GM23338 (cell line): ENCODE measurements at regions not wholly inside any gene's neighbourhood (a gene's known extent, or its start where the extent isn't known, plus 50 kb on each side); places are given as distances from the start of the nearest gene placed in this dataset.
A peak's percentile ranks its signal among the peaks of the same experiment; 100 is the strongest.

Source experiments
- ATAC-seq: fragments of 200-7000 bp; cut with Tn5 transposase; 3 replicates; pipeline ENCODE4 v1.9.1; 2020
- DNase-seq: peaks from one replicate; pipeline ENCODE4 v3.0.0-alpha.2; 2015; ENCODE audit warnings: low spot score
- H2AFZ ChIP-seq: fragments of 200-600 bp; sonication (generic); 2 replicates; pipeline ENCODE4 v1.8.0; 2016; ENCODE audit warnings: antibody characterized with exemption, mild to moderate bottlenecking, moderate library complexity
- H3F3A ChIP-seq: fragments of 200-600 bp; sonication (generic); replicated peaks from 2 replicates; pipeline ENCODE4 v1.8.0; 2017; ENCODE audit warnings: antibody characterized with exemption, mixed run types, low read depth
- H3K27ac ChIP-seq: fragments of 200-600 bp; sonication (generic); 2 replicates; pipeline ENCODE4 v1.6.1; 2016; ENCODE audit warnings: low read depth
- H3K27me3 ChIP-seq: fragments of 200-600 bp; sonication (generic); 2 replicates; pipeline ENCODE4 v1.8.0; 2016; ENCODE audit warnings: mild to moderate bottlenecking, mixed run types, moderate library complexity; ENCODE audit not compliant: insufficient read depth
- H3K36me3 ChIP-seq: fragments of 200-600 bp; sonication (generic); 2 replicates; pipeline ENCODE4 v1.8.0; 2016; ENCODE audit warnings: mild to moderate bottlenecking; ENCODE audit not compliant: insufficient read depth
- H3K4me1 ChIP-seq: fragments of 200-600 bp; sonication (generic); 2 replicates; pipeline ENCODE4 v1.8.0; 2016; ENCODE audit warnings: mild to moderate bottlenecking, moderate library complexity; ENCODE audit not compliant: insufficient read depth
- H3K4me2 ChIP-seq: fragments of 200-600 bp; sonication (generic); 2 replicates; pipeline ENCODE4 v1.7.1; 2017; ENCODE audit warnings: mixed run types
- H3K4me3 ChIP-seq: fragments of 200-600 bp; sonication (generic); 2 replicates; pipeline ENCODE4 v1.6.1; 2016; ENCODE audit warnings: mixed run types
- H3K79me2 ChIP-seq: fragments of 200-600 bp; sonication (generic); replicated peaks from 2 replicates; pipeline ENCODE4 v1.8.0; 2017; ENCODE audit warnings: mild to moderate bottlenecking; ENCODE audit not compliant: insufficient read depth
- H3K9me2 ChIP-seq: fragments of 200-600 bp; sonication (generic); 2 replicates; pipeline ENCODE4 v1.8.0; 2017; ENCODE audit not compliant: insufficient read depth
- H4K20me1 ChIP-seq: fragments of 200-600 bp; sonication (generic); replicated peaks from 2 replicates; pipeline ENCODE4 v1.8.0; 2017; ENCODE audit warnings: mild to moderate bottlenecking; ENCODE audit not compliant: insufficient read depth
- H3K27ac Mint-ChIP-seq: 2 replicates; pipeline ENCODE4 v1.8.0; 2020; ENCODE audit warnings: inconsistent platforms, mild to moderate bottlenecking, moderate library complexity, mixed read lengths
- H3K27me3 Mint-ChIP-seq: 3 replicates; pipeline ENCODE4 v1.8.0; 2022; ENCODE audit warnings: low read depth, mild to moderate bottlenecking, moderate library complexity, mixed read lengths, inconsistent platforms; ENCODE audit not compliant: insufficient read depth, poor library complexity
- H3K36me3 Mint-ChIP-seq: 3 replicates; pipeline ENCODE4 v1.8.0; 2021; ENCODE audit warnings: low read depth, mild to moderate bottlenecking, inconsistent platforms, moderate library complexity, mixed read lengths
- H3K4me1 Mint-ChIP-seq: 3 replicates; pipeline ENCODE4 v1.8.0; 2020; ENCODE audit warnings: mild to moderate bottlenecking, inconsistent platforms, mixed read lengths
- H3K4me3 Mint-ChIP-seq: 3 replicates; pipeline ENCODE4 v1.8.0; 2021; ENCODE audit warnings: moderate library complexity, mild to moderate bottlenecking, inconsistent platforms, mixed read lengths
- H3K9me3 Mint-ChIP-seq: 3 replicates; pipeline ENCODE4 v1.8.0; 2020; ENCODE audit warnings: moderate library complexity, mild to moderate bottlenecking, inconsistent platforms, mixed read lengths
- EZH2 ChIP-seq: fragments of 200-600 bp; sonication (generic); IDR thresholded peaks from one replicate; pipeline ENCODE4 v1.8.0; 2017; ENCODE audit warnings: antibody characterized with exemption, mild to moderate bottlenecking, low read depth; ENCODE audit not compliant: unreplicated experiment
- EZH2phosphoT487 ChIP-seq: fragments of 200-600 bp; sonication (generic); IDR thresholded peaks from one replicate; pipeline ENCODE4 v1.8.1; 2018; ENCODE audit warnings: antibody characterized with exemption; ENCODE audit not compliant: unreplicated experiment
- JUNB ChIP-seq: IDR thresholded peaks from one replicate; pipeline ENCODE4 v1.6.1; 2016; ENCODE audit warnings: antibody characterized with exemption; ENCODE audit not compliant: unreplicated experiment
- POLR2AphosphoS5 ChIP-seq: IDR thresholded peaks from 2 replicates; pipeline ENCODE4 v1.6.1; 2016; ENCODE audit warnings: antibody characterized with exemption, low read depth
- ZNF114 ChIP-seq: fragments of 250-450 bp; sonication (Bioruptor Pico); IDR thresholded peaks from 2 replicates; pipeline ENCODE4 v1.5.0; 2020; ENCODE audit warnings: mild to moderate bottlenecking, moderate library complexity
- ZNF331 ChIP-seq: fragments of 250-450 bp; sonication (Bioruptor Pico); IDR thresholded peaks from 2 replicates; pipeline ENCODE4 v1.5.0; 2020; ENCODE audit warnings: low read depth, mild to moderate bottlenecking, moderate library complexity
- TF ChIP-seq, protein P1 (sequence below): fragments of 250-450 bp; sonication (Bioruptor Pico); IDR thresholded peaks from 2 replicates; pipeline ENCODE4 v1.5.0; 2020; ENCODE audit warnings: mild to moderate bottlenecking, moderate library complexity
- TF ChIP-seq, protein P2 (sequence below): IDR thresholded peaks from 2 replicates; pipeline ENCODE4 v1.6.1; 2016; ENCODE audit warnings: antibody characterized with exemption

DNA sequence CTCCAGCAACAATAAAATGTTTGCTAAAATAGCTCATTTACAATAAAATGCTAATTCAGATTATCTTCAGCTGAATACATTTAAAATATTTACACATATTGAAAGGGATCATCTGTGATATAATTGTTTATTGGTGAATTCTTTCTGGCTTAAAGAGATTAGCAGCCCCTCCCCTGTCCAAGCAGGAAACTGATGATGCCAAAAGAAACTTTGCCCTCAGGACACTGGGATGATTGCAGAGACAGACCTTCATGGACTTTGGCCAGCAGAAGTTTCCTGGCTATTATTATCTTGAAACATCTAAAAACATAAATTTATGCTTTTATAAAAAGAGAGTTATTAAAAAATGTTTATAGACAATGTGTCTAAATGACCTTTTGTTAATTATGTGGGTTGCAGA lies 764.9 kb upstream of the MBL2 start (continued):
- TF ChIP-seq, protein P1, sequence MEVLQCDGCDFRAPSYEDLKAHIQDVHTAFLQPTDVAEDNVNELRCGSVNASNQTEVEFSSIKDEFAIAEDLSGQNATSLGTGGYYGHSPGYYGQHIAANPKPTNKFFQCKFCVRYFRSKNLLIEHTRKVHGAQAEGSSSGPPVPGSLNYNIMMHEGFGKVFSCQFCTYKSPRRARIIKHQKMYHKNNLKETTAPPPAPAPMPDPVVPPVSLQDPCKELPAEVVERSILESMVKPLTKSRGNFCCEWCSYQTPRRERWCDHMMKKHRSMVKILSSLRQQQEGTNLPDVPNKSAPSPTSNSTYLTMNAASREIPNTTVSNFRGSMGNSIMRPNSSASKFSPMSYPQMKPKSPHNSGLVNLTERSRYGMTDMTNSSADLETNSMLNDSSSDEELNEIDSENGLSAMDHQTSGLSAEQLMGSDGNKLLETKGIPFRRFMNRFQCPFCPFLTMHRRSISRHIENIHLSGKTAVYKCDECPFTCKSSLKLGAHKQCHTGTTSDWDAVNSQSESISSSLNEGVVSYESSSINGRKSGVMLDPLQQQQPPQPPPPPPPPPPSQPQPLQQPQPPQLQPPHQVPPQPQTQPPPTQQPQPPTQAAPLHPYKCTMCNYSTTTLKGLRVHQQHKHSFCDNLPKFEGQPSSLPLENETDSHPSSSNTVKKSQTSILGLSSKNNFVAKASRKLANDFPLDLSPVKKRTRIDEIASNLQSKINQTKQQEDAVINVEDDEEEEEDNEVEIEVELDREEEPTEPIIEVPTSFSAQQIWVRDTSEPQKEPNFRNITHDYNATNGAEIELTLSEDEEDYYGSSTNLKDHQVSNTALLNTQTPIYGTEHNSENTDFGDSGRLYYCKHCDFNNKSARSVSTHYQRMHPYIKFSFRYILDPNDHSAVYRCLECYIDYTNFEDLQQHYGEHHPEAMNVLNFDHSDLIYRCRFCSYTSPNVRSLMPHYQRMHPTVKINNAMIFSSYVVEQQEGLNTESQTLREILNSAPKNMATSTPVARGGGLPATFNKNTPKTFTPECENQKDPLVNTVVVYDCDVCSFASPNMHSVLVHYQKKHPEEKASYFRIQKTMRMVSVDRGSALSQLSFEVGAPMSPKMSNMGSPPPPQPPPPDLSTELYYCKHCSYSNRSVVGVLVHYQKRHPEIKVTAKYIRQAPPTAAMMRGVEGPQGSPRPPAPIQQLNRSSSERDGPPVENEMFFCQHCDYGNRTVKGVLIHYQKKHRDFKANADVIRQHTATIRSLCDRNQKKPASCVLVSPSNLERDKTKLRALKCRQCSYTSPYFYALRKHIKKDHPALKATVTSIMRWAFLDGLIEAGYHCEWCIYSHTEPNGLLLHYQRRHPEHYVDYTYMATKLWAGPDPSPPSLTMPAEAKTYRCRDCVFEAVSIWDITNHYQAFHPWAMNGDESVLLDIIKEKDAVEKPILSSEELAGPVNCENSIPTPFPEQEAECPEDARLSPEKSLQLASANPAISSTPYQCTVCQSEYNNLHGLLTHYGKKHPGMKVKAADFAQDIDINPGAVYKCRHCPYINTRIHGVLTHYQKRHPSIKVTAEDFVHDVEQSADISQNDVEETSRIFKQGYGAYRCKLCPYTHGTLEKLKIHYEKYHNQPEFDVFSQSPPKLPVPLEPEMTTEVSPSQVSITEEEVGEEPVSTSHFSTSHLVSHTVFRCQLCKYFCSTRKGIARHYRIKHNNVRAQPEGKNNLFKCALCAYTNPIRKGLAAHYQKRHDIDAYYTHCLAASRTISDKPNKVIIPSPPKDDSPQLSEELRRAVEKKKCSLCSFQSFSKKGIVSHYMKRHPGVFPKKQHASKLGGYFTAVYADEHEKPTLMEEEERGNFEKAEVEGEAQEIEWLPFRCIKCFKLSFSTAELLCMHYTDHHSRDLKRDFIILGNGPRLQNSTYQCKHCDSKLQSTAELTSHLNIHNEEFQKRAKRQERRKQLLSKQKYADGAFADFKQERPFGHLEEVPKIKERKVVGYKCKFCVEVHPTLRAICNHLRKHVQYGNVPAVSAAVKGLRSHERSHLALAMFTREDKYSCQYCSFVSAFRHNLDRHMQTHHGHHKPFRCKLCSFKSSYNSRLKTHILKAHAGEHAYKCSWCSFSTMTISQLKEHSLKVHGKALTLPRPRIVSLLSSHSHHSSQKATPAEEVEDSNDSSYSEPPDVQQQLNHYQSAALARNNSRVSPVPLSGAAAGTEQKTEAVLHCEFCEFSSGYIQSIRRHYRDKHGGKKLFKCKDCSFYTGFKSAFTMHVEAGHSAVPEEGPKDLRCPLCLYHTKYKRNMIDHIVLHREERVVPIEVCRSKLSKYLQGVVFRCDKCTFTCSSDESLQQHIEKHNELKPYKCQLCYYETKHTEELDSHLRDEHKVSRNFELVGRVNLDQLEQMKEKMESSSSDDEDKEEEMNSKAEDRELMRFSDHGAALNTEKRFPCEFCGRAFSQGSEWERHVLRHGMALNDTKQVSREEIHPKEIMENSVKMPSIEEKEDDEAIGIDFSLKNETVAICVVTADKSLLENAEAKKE (CRISPR knock-in tag): no peak
- TF ChIP-seq POLR2AphosphoS5 (no peak), JUNB (no peak), ZNF114 (CRISPR knock-in tag) (no peak)
- TF ChIP-seq, protein P2, sequence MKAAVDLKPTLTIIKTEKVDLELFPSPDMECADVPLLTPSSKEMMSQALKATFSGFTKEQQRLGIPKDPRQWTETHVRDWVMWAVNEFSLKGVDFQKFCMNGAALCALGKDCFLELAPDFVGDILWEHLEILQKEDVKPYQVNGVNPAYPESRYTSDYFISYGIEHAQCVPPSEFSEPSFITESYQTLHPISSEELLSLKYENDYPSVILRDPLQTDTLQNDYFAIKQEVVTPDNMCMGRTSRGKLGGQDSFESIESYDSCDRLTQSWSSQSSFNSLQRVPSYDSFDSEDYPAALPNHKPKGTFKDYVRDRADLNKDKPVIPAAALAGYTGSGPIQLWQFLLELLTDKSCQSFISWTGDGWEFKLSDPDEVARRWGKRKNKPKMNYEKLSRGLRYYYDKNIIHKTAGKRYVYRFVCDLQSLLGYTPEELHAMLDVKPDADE: no peak

DNA sequence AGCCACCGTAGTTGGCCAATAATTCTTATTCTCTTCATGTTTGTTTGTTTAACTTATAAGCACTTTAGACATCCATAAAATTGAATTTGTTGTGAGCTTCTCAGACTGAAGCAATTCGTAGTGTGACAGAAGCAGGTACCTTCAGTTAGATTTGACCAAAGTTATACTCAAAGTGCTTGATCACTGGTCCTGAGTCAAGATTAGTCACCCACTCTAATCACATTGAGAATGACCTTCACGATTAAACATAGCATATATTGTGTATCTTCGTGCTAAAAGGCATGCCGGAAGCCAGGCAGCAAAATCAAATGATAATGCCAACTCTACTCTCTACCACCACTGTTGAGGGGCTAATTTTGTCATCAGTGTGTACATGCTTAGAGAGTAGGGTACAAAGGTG lies 763.7 kb upstream of the MBL2 start:
- no peak overlapping the region for H3K4me3 Mint-ChIP-seq
- no peak for TF ChIP-seq EZH2phosphoT487
- no peak for TF ChIP-seq EZH2
- TF ChIP-seq POLR2AphosphoS5: no peak
- TF ChIP-seq, protein P1 (CRISPR knock-in tag): no peak
- no peak for TF ChIP-seq ZNF331 (CRISPR knock-in tag)
- no peak for TF ChIP-seq ZNF114 (CRISPR knock-in tag)

More for the DNA sequence above, 763.7 kb upstream of the MBL2 start:
- Mint-ChIP-seq H3K27ac (no peak overlapping the region), H3K9me3 (peaks cover 2% of the 10 kb centered on the region; the same call in 1 of the 3 replicates), H3K27me3 (no peaks in the 10 kb centered on the region), H3K4me1 (no peaks in the 10 kb centered on the region), H3K36me3 (peaks cover 6% of the 10 kb centered on the region)
- H3K36me3 ChIP-seq: no peaks in the 10 kb centered on the region
- no peaks in the 10 kb centered on the region for H3K4me1 ChIP-seq
- 0 out of 2 replicates have a peak overlapping the region, but pooled peaks have one; percentile 18 for H3K27ac ChIP-seq
- no peaks in the 10 kb centered on the region for H3K27me3 ChIP-seq
- no peaks in the 10 kb centered on the region for H3K9me2 ChIP-seq
- no peaks in the 10 kb centered on the region for H3F3A ChIP-seq
- DNase-seq (no peak), ATAC-seq (no peak)
- H3K79me2 ChIP-seq: no peaks in the 10 kb centered on the region
- H4K20me1 ChIP-seq: no peaks in the 10 kb centered on the region
- H3K4me3 ChIP-seq: no peak overlapping the region
- H3K4me2 ChIP-seq: no peak overlapping the region
- peak overlapping the region; percentile 25 for H2AFZ ChIP-seq
